Stimulated activated naive CD8-positive, alpha-beta T cell treated with anti-CD3 and anti-CD28 coated beads, Interleukin-15, amount 100 ng/mL, for 72 hours (primary cell): ENCODE measurements at regions not wholly inside any gene's neighbourhood (a gene's known extent, or its start where the extent isn't known, plus 50 kb on each side); places are given as distances from the start of the nearest gene placed in this dataset.

Source experiments
- ATAC-seq: fragments of 150-1000 bp; cut with Tn5 transposase; 2 replicates; pipeline ENCODE4 v1.10.0; 2021; ENCODE audit warnings: mild to moderate bottlenecking, moderate library complexity
- DNase-seq, 2 donors: peaks; one replicate each; pipeline ENCODE4 v3.0.0; 2021 to 2022
- H3K27ac Mint-ChIP-seq, 2 donors: one replicate each; pipeline ENCODE4 v1.8.0; 2022; ENCODE audit warnings: mild to moderate bottlenecking in 2 of 2, mixed read lengths in 2 of 2, moderate library complexity in 2 of 2
- H3K27me3 Mint-ChIP-seq: one replicate; pipeline ENCODE4 v1.8.0; 2022; ENCODE audit warnings: mixed read lengths
- H3K4me1 Mint-ChIP-seq: one replicate; pipeline ENCODE4 v1.8.0; 2022; ENCODE audit warnings: mild to moderate bottlenecking, mixed read lengths
- H3K4me3 Mint-ChIP-seq, 2 donors: one replicate each; pipeline ENCODE4 v1.8.0; 2022; ENCODE audit warnings: mild to moderate bottlenecking in 2 of 2, mixed read lengths in 2 of 2, moderate library complexity in 1 of 2
- H3K9me3 Mint-ChIP-seq, 2 donors: one replicate each; pipeline ENCODE4 v1.8.0; 2022; ENCODE audit warnings: mixed read lengths in 2 of 2

- no peaks in the 10 kb centered on the region for H3K27me3 Mint-ChIP-seq
- no peak for DNase-seq
- H3K4me1 Mint-ChIP-seq, result no peaks in the 10 kb centered on the region
- no peak overlapping the region for H3K4me3 Mint-ChIP-seq
- no peak overlapping the region for H3K27ac Mint-ChIP-seq
- ATAC-seq, result no peak
- peaks cover 5 to 17% of the 10 kb centered on the region in 2 donors for H3K9me3 Mint-ChIP-seq
Measured at GRCh38 chr5:4366628-4367027, 771.0 kb downstream of the IRX1 start.

DNA sequence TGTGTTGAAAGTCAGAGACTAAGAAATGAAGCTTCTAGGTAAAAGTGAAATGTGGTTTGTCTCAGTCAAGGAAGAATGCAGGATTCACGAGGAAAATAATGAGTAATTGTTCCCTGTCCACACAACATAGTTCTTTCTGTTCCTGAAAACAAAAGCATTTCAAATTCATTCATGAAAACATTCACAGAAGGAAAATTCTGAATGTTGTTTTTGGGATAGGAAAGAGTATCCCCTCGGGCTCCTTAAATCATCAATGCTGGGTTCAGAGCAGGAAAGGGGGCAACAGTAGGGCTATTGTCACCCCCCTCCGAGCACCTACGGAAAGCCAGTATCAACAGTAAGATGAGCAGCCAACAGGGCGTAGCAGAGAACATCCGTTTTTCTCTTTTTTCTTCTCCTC lies 769.9 kb upstream of the ADAMTS16 start:
- Mint-ChIP-seq H3K9me3 (peaks cover 3 to 17% of the 10 kb centered on the region in 2 donors), H3K4me3 (no peak overlapping the region), H3K27ac (no peak overlapping the region), H3K4me1 (no peaks in the 10 kb centered on the region), H3K27me3 (no peaks in the 10 kb centered on the region)
- ATAC-seq (no peak), DNase-seq (no peak)

- ATAC-seq, result no peak
Measured at GRCh38 chr5:4372481-4372880, 767.6 kb upstream of the ADAMTS16 start.

DNA sequence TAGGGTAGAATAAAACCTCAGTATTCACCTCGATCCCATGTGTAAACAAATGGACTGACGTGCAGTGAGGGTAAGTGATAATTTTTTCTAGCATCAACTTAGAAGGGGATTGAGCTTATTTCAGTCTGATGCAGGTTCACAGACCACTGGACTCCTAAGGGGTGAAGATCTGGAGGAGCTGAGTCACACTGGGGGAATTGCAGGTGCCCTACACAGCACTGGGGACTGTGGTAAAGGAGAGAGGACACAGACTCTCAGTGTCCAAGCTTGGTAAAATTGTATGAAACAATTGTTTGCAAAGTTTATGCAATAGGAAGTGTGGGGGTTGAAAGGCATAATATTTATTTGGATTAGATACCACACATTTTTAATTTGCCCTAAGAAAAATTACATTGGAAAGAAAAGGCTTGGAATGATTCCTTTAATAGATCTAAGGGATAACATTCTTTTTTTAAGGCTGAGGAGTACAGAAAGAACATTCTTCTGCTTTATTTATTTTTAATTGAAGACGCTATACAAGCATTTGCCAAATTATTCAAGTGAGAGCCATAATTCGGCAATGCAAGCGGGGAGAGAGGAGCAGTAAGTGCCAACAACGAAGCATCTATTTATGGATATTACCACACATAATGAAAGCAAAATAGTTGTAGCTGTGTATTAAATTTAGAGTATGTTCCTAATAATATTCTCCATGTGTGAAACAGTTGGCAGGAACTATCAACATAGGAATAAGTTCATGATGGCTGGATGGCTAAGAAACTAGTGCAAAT lies 766.9 kb upstream of the ADAMTS16 start:
- no peak overlapping the region for H3K4me3 Mint-ChIP-seq
- ATAC-seq (no peak), DNase-seq (no peak)
- H3K27me3 Mint-ChIP-seq, result no peaks in the 10 kb centered on the region
- peaks cover 3 to 23% of the 10 kb centered on the region in 2 donors for H3K9me3 Mint-ChIP-seq
- H3K27ac Mint-ChIP-seq, result no peak overlapping the region
- H3K4me1 Mint-ChIP-seq, result no peaks in the 10 kb centered on the region

More at GRCh38 chr5:4372481-4372880, 767.6 kb upstream of the ADAMTS16 start:
- no peak overlapping the region for H3K4me3 Mint-ChIP-seq
- H3K27ac Mint-ChIP-seq, result no peak overlapping the region
- no peak for DNase-seq
- peaks cover 3 to 16% of the 10 kb centered on the region in 2 donors for H3K9me3 Mint-ChIP-seq
- no peaks in the 10 kb centered on the region for H3K27me3 Mint-ChIP-seq
- no peaks in the 10 kb centered on the region for H3K4me1 Mint-ChIP-seq

DNA sequence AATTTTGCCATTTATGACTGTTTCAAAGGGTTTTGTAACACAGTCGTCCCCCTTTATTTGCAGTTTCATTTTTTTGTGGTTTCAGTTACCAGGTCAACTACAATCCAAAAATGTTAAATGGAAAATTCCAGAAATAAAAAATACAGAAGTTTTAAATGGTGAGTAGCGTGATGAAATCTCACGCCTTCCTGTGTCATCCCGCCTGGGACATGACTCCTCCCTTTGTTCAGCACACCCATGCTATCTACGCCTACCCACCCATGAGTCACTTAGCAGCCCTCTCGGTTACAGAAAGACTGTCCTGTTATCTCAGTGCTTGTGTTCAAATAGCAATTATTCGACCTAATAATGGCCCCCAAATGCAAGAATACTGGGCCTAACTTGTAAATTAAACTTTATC lies 765.3 kb upstream of the ADAMTS16 start:
- DNase-seq (no peak), ATAC-seq (no peak)
- no peaks in the 10 kb centered on the region for H3K27me3 Mint-ChIP-seq
- no peaks in the 10 kb centered on the region for H3K4me1 Mint-ChIP-seq
- no peak overlapping the region for H3K27ac Mint-ChIP-seq
- no peak overlapping the region for H3K4me3 Mint-ChIP-seq
- peaks cover 3 to 34% of the 10 kb centered on the region in 2 donors for H3K9me3 Mint-ChIP-seq

- no peak for DNase-seq
- H3K4me3 Mint-ChIP-seq, result no peak overlapping the region
- H3K27me3 Mint-ChIP-seq, result no peaks in the 10 kb centered on the region
- H3K27ac Mint-ChIP-seq, result no peak overlapping the region
- no peak for ATAC-seq
- H3K4me1 Mint-ChIP-seq, result no peaks in the 10 kb centered on the region
- H3K9me3 Mint-ChIP-seq, result peaks cover 3 to 34% of the 10 kb centered on the region in 2 donors
Measured at GRCh38 chr5:4375640-4376039, 764.5 kb upstream of the ADAMTS16 start.

- Mint-ChIP-seq H3K4me3 (no peak overlapping the region), H3K27ac (no peak overlapping the region), H3K9me3 (peaks cover 5 to 12% of the 10 kb centered on the region in 2 donors), H3K4me1 (no peaks in the 10 kb centered on the region), H3K27me3 (no peaks in the 10 kb centered on the region)
- no peak for ATAC-seq
- no peak for DNase-seq
Measured at GRCh38 chr5:4383102-4383501, 757.0 kb upstream of the ADAMTS16 start.

- DNase-seq (no peak), ATAC-seq (no peak)
- Mint-ChIP-seq H3K27me3 (no peaks in the 10 kb centered on the region), H3K4me3 (no peak overlapping the region), H3K27ac (no peak overlapping the region), H3K9me3 (peaks cover 5 to 7% of the 10 kb centered on the region in 2 donors), H3K4me1 (no peaks in the 10 kb centered on the region)
Measured at GRCh38 chr5:4383518-4384198, 756.5 kb upstream of the ADAMTS16 start.

DNA sequence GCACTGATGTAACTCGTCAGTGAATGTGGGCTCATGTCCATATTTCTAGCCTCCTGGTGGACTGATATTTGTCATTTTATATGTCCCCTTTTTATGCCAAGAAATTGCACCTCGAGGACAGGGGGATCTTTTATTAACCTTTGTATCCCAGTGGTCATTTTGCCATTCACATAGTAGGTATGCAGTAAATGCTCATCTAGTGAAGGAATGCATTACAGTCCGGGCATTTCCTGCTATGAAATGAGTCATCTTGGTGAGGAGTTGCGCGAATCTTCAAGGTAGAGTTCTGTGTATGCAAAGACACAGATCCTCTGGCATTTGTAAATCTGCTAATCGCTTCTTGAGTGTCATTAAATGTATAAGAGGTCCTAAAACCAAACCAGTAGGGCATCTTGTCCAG lies 755.5 kb upstream of the ADAMTS16 start:
- ATAC-seq (no peak), DNase-seq (no peak)
- peaks cover 0 to 5% of the 10 kb centered on the region in 2 donors for H3K9me3 Mint-ChIP-seq
- H3K27me3 Mint-ChIP-seq, result no peaks in the 10 kb centered on the region
- H3K4me3 Mint-ChIP-seq, result no peak overlapping the region
- H3K27ac Mint-ChIP-seq, result no peak overlapping the region
- no peaks in the 10 kb centered on the region for H3K4me1 Mint-ChIP-seq

- no peak for ATAC-seq
- H3K9me3 Mint-ChIP-seq, result peaks cover 0 to 5% of the 10 kb centered on the region in 2 donors
Measured at GRCh38 chr5:4386152-4386551, 754.0 kb upstream of the ADAMTS16 start.

GRCh38 chr5:4387290-4387689 lies 752.8 kb upstream of the ADAMTS16 start:
- Mint-ChIP-seq H3K27ac (no peak overlapping the region), H3K4me1 (no peaks in the 10 kb centered on the region), H3K9me3 (peaks cover 0 to 5% of the 10 kb centered on the region in 2 donors), H3K4me3 (no peak overlapping the region), H3K27me3 (no peaks in the 10 kb centered on the region)
- DNase-seq, result no peak
- ATAC-seq, result no peak

More at GRCh38 chr5:4386152-4386551, 754.0 kb upstream of the ADAMTS16 start:
- H3K4me3 Mint-ChIP-seq, result no peak overlapping the region
- no peaks in the 10 kb centered on the region for H3K27me3 Mint-ChIP-seq
- H3K4me1 Mint-ChIP-seq, result no peaks in the 10 kb centered on the region
- no peak for DNase-seq
- no peak overlapping the region for H3K27ac Mint-ChIP-seq

- H3K9me3 Mint-ChIP-seq, result peaks cover 19 to 47% of the 10 kb centered on the region in 2 donors
- no peak for DNase-seq
- no peaks in the 10 kb centered on the region for H3K27me3 Mint-ChIP-seq
- ATAC-seq, result no peak
- H3K27ac Mint-ChIP-seq, result no peak overlapping the region
- H3K4me3 Mint-ChIP-seq, result peak overlapping the region in 1 of 2 donors; percentile 28
- no peaks in the 10 kb centered on the region for H3K4me1 Mint-ChIP-seq
Measured at GRCh38 chr5:4395752-4396151, 744.4 kb upstream of the ADAMTS16 start.

GRCh38 chr5:4405614-4406219 lies 734.4 kb upstream of the ADAMTS16 start:
- Mint-ChIP-seq H3K4me3 (no peak overlapping the region), H3K27ac (peak overlapping the region in 1 of 2 donors; percentile 21), H3K4me1 (no peaks in the 10 kb centered on the region), H3K27me3 (no peaks in the 10 kb centered on the region), H3K9me3 (peaks cover 5 to 28% of the 10 kb centered on the region in 2 donors)
- no peak for ATAC-seq
- no peak for DNase-seq

DNA sequence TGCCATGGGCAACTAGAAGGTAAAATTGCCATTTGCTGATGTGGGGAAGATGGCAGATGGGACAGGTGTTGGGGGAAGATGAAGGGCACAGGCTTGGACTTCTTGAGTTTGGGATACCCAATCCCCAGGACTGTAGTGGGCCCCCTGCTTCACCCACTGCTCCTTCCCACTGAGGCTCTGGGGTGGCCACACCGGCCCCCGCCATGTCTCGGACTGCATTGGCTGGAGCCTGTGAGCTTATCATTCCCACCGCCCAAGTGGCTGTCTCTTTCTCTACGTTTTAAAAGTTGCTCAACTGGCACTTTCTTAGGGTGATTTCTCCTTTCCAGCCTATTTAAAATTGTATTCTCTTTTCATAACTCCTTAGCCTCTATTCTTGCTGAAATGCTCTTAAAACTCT lies 730.0 kb upstream of the ADAMTS16 start:
- Mint-ChIP-seq H3K4me1 (no peaks in the 10 kb centered on the region), H3K27me3 (no peaks in the 10 kb centered on the region), H3K9me3 (peaks cover 17 to 33% of the 10 kb centered on the region in 2 donors), H3K4me3 (no peak overlapping the region), H3K27ac (peak overlapping the region in 1 of 2 donors; percentile 71)
- DNase-seq (no peak), ATAC-seq (no peak)

DNA sequence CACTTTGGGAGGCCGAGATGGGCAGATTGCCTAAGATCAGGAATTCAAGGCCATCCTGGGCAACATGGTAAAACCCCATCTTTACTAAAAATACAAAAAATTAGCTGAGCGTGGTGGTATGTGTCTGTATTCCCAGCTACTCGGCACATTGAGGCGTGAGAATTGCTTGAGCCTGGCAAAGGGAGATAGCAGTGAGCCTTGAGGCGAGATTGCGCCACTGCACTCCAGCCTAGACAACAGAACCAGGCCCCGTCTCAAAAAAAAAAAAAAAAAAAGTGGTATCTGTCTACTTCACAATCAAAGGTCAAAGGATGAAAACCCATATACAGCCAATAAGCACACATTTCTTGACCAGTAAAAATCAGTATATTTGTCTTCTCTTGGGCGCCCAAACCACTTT lies 728.5 kb upstream of the ADAMTS16 start:
- Mint-ChIP-seq H3K4me1 (no peaks in the 10 kb centered on the region), H3K4me3 (no peak overlapping the region), H3K27ac (no peak overlapping the region), H3K9me3 (peaks cover 14 to 36% of the 10 kb centered on the region in 2 donors), H3K27me3 (no peaks in the 10 kb centered on the region)
- no peak for DNase-seq
- no peak for ATAC-seq

GRCh38 chr5:4413996-4414395 lies 726.1 kb upstream of the ADAMTS16 start:
- Mint-ChIP-seq H3K27me3 (no peaks in the 10 kb centered on the region), H3K4me3 (no peak overlapping the region), H3K4me1 (no peaks in the 10 kb centered on the region), H3K9me3 (peaks cover 14 to 44% of the 10 kb centered on the region in 2 donors), H3K27ac (no peak overlapping the region)
- DNase-seq (no peak), ATAC-seq (no peak)
